ENCODE measurements at regions not wholly inside any gene's neighbourhood (a gene's known extent, or its start where the extent isn't known, plus 50 kb on each side); places are given as distances from the start of the nearest gene placed in this dataset.
A peak's percentile ranks its signal among the peaks of the same experiment; 100 is the strongest.

DNA sequence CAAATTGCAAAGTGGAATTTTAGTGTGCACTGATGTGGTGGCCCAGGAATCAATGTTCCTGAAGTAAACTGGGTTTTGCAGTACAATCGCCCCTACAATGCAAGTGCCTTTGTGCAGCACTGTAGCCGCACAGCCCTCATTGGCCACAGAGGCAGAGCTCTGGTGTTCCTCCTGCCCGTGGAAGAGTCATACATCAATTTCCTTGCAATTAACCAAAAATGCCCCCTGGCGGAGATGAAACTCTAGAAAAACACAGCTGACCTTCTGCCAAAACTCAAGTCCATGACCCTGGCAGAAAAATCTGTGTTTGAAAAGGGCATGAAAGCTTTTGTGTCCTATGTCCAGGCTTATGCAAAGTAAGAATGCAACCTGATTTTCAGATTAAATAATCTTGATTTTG lies 117.9 kb upstream of the PRB2 start:
- TF ChIP-seq, protein P1, sequence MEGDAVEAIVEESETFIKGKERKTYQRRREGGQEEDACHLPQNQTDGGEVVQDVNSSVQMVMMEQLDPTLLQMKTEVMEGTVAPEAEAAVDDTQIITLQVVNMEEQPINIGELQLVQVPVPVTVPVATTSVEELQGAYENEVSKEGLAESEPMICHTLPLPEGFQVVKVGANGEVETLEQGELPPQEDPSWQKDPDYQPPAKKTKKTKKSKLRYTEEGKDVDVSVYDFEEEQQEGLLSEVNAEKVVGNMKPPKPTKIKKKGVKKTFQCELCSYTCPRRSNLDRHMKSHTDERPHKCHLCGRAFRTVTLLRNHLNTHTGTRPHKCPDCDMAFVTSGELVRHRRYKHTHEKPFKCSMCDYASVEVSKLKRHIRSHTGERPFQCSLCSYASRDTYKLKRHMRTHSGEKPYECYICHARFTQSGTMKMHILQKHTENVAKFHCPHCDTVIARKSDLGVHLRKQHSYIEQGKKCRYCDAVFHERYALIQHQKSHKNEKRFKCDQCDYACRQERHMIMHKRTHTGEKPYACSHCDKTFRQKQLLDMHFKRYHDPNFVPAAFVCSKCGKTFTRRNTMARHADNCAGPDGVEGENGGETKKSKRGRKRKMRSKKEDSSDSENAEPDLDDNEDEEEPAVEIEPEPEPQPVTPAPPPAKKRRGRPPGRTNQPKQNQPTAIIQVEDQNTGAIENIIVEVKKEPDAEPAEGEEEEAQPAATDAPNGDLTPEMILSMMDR (IDR thresholded peaks at IDR 0.05), result peak; percentile 23
- TF ChIP-seq EZH2 (IDR thresholded peaks at IDR 0.05), result no peak
- TF ChIP-seq EZH2phosphoT487 (IDR thresholded peaks at IDR 0.05), result no peak

Data from neural progenitor cell (in vitro differentiated cells).